ENCODE measurements at regions not wholly inside any gene's neighbourhood (a gene's known extent, or its start where the extent isn't known, plus 50 kb on each side); places are given as distances from the start of the nearest gene placed in this dataset.

DNA sequence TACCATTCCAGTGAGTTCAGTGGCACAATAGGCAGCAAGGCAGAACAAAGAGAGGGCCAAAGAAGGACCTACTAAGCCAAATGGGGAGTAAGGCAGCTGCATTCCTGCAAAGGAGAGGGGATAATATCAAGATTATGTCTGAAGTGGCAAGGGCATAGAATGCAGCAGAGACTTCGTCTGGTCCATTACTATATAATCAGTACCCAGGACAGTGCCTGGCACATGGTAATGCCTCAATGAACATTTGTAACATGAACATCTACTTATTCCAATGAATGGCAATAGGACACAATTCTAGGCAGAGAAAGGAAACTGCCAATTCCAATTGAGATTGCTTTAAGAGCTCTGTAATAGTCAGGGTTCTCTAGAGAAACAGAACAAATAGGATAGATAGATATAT lies 82.1 kb upstream of the STAC start:
- no peak for DNase-seq

GRCh38 chr3:36302158-36302509 lies 78.2 kb upstream of the STAC start:
- no peak for DNase-seq

DNA sequence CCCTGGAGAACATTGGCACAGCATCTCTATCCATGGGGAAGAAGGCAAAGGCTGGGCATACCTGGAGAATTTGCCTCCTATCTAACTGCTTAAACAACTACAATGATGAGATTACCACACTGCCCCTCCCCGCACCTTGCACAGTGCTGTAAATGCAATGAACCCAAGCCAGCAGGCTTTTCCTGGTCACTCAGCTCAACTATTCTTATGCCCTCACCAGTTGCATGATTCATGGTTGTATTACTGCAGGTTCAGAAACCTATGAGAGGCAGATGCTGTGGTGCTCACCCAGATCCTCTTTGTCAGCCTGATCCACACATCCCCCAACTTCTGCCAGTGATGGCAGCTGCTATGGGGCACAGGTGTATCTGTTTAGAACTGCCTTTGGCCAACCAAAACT lies 77.7 kb upstream of the STAC start:
- no peak for DNase-seq

DNA sequence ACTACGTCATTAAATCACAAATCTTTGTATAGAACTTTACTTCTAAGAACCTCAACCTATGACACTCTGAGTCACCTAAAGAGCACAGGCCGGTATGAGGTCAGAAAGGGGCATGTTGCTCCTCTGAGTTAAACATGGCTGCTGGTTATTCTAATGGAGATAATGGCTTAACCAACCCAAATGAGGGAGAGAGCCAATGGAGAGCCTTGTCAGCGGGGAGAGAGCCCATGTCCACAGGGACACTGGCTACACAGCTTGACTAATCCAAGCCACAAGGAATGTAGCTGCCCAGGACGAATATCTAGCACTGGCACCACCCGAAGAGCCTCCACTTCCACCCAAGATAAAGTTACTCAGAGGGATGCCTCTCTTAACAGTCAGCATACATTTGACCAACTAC lies 77.0 kb upstream of the STAC start:
- no peak for DNase-seq

GRCh38 chr3:36305929-36306520 lies 74.3 kb upstream of the STAC start:
- no peak for DNase-seq

DNA sequence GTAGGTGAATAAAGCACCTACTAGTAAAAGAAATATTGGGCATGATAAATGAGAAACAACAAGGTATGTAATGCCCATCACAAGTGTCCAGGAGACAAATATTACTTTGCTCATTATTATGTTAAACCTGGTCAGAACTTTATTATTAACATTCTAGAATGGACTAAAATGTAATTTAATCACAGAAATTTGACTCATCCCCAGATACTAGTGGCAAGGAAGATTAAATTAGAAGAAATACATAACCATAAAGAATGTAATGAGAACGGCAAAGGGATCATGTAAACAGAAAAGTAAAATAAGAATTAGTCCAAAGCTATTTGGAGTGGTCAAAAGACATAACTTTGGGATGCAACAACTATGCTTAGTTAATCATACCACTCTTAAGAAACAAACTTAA lies 71.2 kb upstream of the STAC start:
- DNase-seq: no peak

DNA sequence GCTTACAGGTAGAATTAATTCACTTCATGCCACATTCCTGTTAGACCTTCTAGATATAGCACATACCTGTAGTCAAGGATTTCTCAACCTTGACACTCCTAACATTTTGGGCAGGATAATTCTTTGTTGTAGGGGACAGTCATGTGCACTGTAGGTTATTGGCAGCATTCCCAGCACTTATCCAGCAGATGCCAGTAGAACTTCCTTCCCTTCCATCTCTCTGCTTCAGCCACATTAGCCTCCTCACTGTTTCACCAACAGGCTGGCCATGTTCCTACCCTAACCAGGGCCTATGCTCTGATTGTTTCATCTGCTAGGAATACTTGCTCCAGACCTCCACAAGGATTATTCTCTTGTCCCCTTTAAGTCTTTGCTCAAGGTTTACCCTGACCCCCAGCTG lies 68.0 kb upstream of the STAC start:
- DNase-seq: no peak

- DNase-seq: no peak
Measured at GRCh38 chr3:36317915-36318314, 62.4 kb upstream of the STAC start.

DNA sequence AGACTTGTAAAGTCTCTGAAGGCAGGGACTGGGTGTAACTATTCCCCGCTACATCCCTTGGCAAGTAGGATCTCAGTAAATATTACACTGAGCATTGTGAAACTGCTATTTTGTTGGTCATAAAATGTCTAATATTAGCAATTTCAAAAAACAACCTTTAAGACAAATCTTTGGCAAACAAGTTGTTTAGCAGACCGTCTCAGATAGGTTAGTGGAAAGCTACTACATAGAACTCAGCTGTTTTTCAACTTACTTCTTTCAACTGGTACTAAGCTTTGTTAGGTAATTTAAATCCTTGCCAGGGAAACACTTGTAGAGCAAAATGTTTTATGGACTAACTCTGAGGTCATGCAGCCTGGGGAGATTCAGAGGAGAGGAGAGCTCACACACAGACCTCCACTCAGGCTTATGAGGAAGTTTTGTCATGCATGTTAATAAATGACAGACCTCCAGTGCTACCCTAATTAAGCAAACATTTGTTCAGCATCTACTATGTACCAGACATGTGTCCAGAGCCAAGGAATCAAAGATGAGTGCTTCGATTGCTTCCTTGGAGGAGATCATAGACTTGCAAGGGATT lies 61.6 kb upstream of the STAC start:
- DNase-seq: no peak

- no peak for DNase-seq
Measured at GRCh38 chr3:36319680-36320079, 60.6 kb upstream of the STAC start.

All from NCI-H446 (cell line).